Ectodermal cell (in vitro differentiated cells): ENCODE measurements at regions not wholly inside any gene's neighbourhood (a gene's known extent, or its start where the extent isn't known, plus 50 kb on each side); places are given as distances from the start of the nearest gene placed in this dataset.

ENCODE experiments used
- H3K27ac ChIP-seq: 2 replicates; pipeline ENCODE4 v1.7.0; 2013; ENCODE audit warnings: mild to moderate bottlenecking, low read depth, low read length; ENCODE audit not compliant: insufficient read depth, poor library complexity, severe bottlenecking
- H3K27me3 ChIP-seq: 2 replicates; pipeline ENCODE4 v1.7.0; 2013; ENCODE audit warnings: mild to moderate bottlenecking, low read length; ENCODE audit not compliant: insufficient read depth, control insufficient read depth, poor library complexity, severe bottlenecking
- H3K36me3 ChIP-seq: one replicate; pipeline ENCODE4 v1.7.0; 2013; ENCODE audit warnings: low read length; ENCODE audit not compliant: control insufficient read depth, insufficient read depth
- H3K4me1 ChIP-seq: one replicate; pipeline ENCODE4 v1.7.0; 2013; ENCODE audit warnings: low read length; ENCODE audit not compliant: control insufficient read depth, insufficient read depth
- H3K4me3 ChIP-seq: 2 replicates; pipeline ENCODE4 v1.7.0; 2013; ENCODE audit warnings: low read depth, low read length, control low read depth; ENCODE audit not compliant: insufficient read depth
- H3K9me3 ChIP-seq: 2 replicates; pipeline ENCODE4 v1.7.0; 2013; ENCODE audit warnings: mild to moderate bottlenecking, low read length, moderate library complexity; ENCODE audit not compliant: control insufficient read depth
- WGBS, 2 experiments: methylation state at CpG; one replicate each; pipeline ENCODE4 v1.1.7; 2013; ENCODE audit warnings: missing lambda C conversion rate in 2 of 2; 5-methylcytosine and 5-hydroxymethylcytosine counted together

GRCh38 chr21:43302769-43303168, 124.2 kb downstream of the SIK1 start:
- H3K27ac ChIP-seq = no peak overlapping the region
- H3K4me1 ChIP-seq = peaks cover 6% of the 10 kb centered on the region
- H3K4me3 ChIP-seq = no peak overlapping the region
- 86 to 87% methylated on average over 14 of the region's 14 CpGs for WGBS, 2 experiments
- H3K9me3 ChIP-seq = no peaks in the 10 kb centered on the region
- H3K27me3 ChIP-seq = no peaks in the 10 kb centered on the region
- no peaks in the 10 kb centered on the region for H3K36me3 ChIP-seq

GRCh38 chr21:43302062-43302700, 124.8 kb downstream of the SIK1 start:
- H3K4me3 ChIP-seq = no peak overlapping the region

GRCh38 chr21:43301409-43302061, 125.4 kb downstream of the SIK1 start:
- Histone ChIP-seq H3K9me3 (no peaks in the 10 kb centered on the region), H3K4me3 (no peak overlapping the region), H3K27me3 (no peaks in the 10 kb centered on the region), H3K36me3 (no peaks in the 10 kb centered on the region), H3K4me1 (peaks cover 6% of the 10 kb centered on the region), H3K27ac (no peak overlapping the region)
- WGBS, 2 experiments = 90 to 91% methylated on average over 19 of the region's 19 CpGs

More at GRCh38 chr21:43302062-43302700, 124.8 kb downstream of the SIK1 start:
- H3K9me3 ChIP-seq = no peaks in the 10 kb centered on the region
- H3K4me1 ChIP-seq = peaks cover 6% of the 10 kb centered on the region
- no peaks in the 10 kb centered on the region for H3K27me3 ChIP-seq
- 95 to 96% methylated on average over 23 of the region's 23 CpGs for WGBS, 2 experiments
- no peak overlapping the region for H3K27ac ChIP-seq
- no peaks in the 10 kb centered on the region for H3K36me3 ChIP-seq

GRCh38 chr21:43300496-43301408, 126.2 kb downstream of the SIK1 start:
- WGBS, 2 experiments = 91% methylated on average over 40 to 41 of the region's 42 CpGs
- peaks cover 6% of the 10 kb centered on the region for H3K4me1 ChIP-seq
- H3K27ac ChIP-seq = no peak overlapping the region
- no peaks in the 10 kb centered on the region for H3K27me3 ChIP-seq
- no peaks in the 10 kb centered on the region for H3K9me3 ChIP-seq
- H3K4me3 ChIP-seq = no peak overlapping the region
- no peaks in the 10 kb centered on the region for H3K36me3 ChIP-seq

- 90 to 92% methylated on average over 34 of the region's 34 CpGs for WGBS, 2 experiments
- no peak overlapping the region for H3K27ac ChIP-seq
- H3K27me3 ChIP-seq = no peaks in the 10 kb centered on the region
- peaks cover 6% of the 10 kb centered on the region for H3K4me1 ChIP-seq
- no peaks in the 10 kb centered on the region for H3K9me3 ChIP-seq
- no peaks in the 10 kb centered on the region for H3K36me3 ChIP-seq
- no peak overlapping the region for H3K4me3 ChIP-seq
Measured at GRCh38 chr21:43299441-43300277, 127.3 kb downstream of the SIK1 start.

GRCh38 chr21:43298546-43299440, 128.1 kb downstream of the SIK1 start:
- no peaks in the 10 kb centered on the region for H3K27me3 ChIP-seq
- H3K36me3 ChIP-seq = no peaks in the 10 kb centered on the region
- H3K4me3 ChIP-seq = no peak overlapping the region
- H3K27ac ChIP-seq = no peak overlapping the region
- H3K4me1 ChIP-seq = peaks cover 6% of the 10 kb centered on the region
- no peaks in the 10 kb centered on the region for H3K9me3 ChIP-seq
- WGBS, 2 experiments = 94 to 95% methylated on average over 55 of the region's 55 CpGs

GRCh38 chr21:43297989-43298388, 128.9 kb downstream of the SIK1 start:
- Histone ChIP-seq H3K27me3 (no peaks in the 10 kb centered on the region), H3K4me3 (no peak overlapping the region), H3K9me3 (no peaks in the 10 kb centered on the region), H3K27ac (no peak overlapping the region), H3K4me1 (peaks cover 6% of the 10 kb centered on the region), H3K36me3 (no peaks in the 10 kb centered on the region)
- WGBS, 2 experiments = 94% methylated on average over 11 of the region's 11 CpGs

GRCh38 chr21:43297391-43297981, 128.7 kb downstream of the CRYAA start:
- Histone ChIP-seq H3K27ac (no peak overlapping the region), H3K27me3 (no peaks in the 10 kb centered on the region), H3K36me3 (no peaks in the 10 kb centered on the region), H3K9me3 (no peaks in the 10 kb centered on the region), H3K4me1 (peaks cover 6% of the 10 kb centered on the region), H3K4me3 (no peak overlapping the region)
- WGBS, 2 experiments = 92 to 95% methylated on average over 18 of the region's 18 CpGs
